Stimulated activated CD4-positive, alpha-beta T cell treated with anti-CD3 and anti-CD28 coated beads, Interleukin-4, amount 100 ng/mL, for 24 hours (primary cell): ENCODE measurements at regions not wholly inside any gene's neighbourhood (a gene's known extent, or its start where the extent isn't known, plus 50 kb on each side); places are given as distances from the start of the nearest gene placed in this dataset.
"Not testable (repeated sequence)": the region's sequence is repeated elsewhere in the genome, so short reads cannot be mapped to it uniquely, and the experiment has no call there.

Experiments
- DNase-seq: peaks from one replicate; pipeline ENCODE4 v3.0.0-alpha.2; 2020

- no peak for DNase-seq
These were observed 1241.4 kb upstream of the TMEM132C start for GRCh38 chr12:127025545-127025944.

GRCh38 chr12:127035011-127035879 lies 1231.7 kb upstream of the TMEM132C start:
- no peak for DNase-seq

- DNase-seq = no peak
These were observed 1228.8 kb upstream of the TMEM132C start for GRCh38 chr12:127038152-127038551.

GRCh38 chr12:127038761-127039160 lies 1228.2 kb upstream of the TMEM132C start:
- no peak for DNase-seq

GRCh38 chr12:127041985-127042625 lies 1224.9 kb upstream of the TMEM132C start:
- no peak for DNase-seq

GRCh38 chr12:127043731-127044130 lies 1223.2 kb upstream of the TMEM132C start:
- no peak for DNase-seq

GRCh38 chr12:127044836-127045235 lies 1222.1 kb upstream of the TMEM132C start:
- no peak for DNase-seq

GRCh38 chr12:127046467-127046866 lies 1220.5 kb upstream of the TMEM132C start:
- DNase-seq = no peak

- no peak for DNase-seq
These were observed 1218.9 kb upstream of the TMEM132C start for GRCh38 chr12:127048057-127048456.

GRCh38 chr12:127048525-127048924 lies 1218.4 kb upstream of the TMEM132C start:
- not testable (repeated sequence) for DNase-seq

GRCh38 chr12:127051139-127051538 lies 1215.8 kb upstream of the TMEM132C start:
- DNase-seq = no peak

- DNase-seq = no peak
These were observed 1214.3 kb upstream of the TMEM132C start for GRCh38 chr12:127052511-127053232.

- no peak for DNase-seq
These were observed 1212.4 kb upstream of the TMEM132C start for GRCh38 chr12:127054531-127054930.

- no peak for DNase-seq
These were observed 1206.6 kb upstream of the TMEM132C start for GRCh38 chr12:127060310-127060847.

- no peak for DNase-seq
These were observed 1206.0 kb upstream of the TMEM132C start for GRCh38 chr12:127060933-127061332.

- DNase-seq = no peak
These were observed 1203.5 kb upstream of the TMEM132C start for GRCh38 chr12:127063339-127064072.

- DNase-seq = no peak
These were observed 1202.8 kb upstream of the TMEM132C start for GRCh38 chr12:127064207-127064606.

- no peak for DNase-seq
These were observed 1201.4 kb upstream of the TMEM132C start for GRCh38 chr12:127065595-127065994.

- DNase-seq = no peak
These were observed 1196.3 kb upstream of the TMEM132C start for GRCh38 chr12:127070515-127071157.

GRCh38 chr12:127074161-127074560 lies 1192.8 kb upstream of the TMEM132C start:
- DNase-seq = no peak

GRCh38 chr12:127075981-127076380 lies 1191.0 kb upstream of the TMEM132C start:
- no peak for DNase-seq
